ENCODE measurements at regions not wholly inside any gene's neighbourhood (a gene's known extent, or its start where the extent isn't known, plus 50 kb on each side); places are given as distances from the start of the nearest gene placed in this dataset.

DNA sequence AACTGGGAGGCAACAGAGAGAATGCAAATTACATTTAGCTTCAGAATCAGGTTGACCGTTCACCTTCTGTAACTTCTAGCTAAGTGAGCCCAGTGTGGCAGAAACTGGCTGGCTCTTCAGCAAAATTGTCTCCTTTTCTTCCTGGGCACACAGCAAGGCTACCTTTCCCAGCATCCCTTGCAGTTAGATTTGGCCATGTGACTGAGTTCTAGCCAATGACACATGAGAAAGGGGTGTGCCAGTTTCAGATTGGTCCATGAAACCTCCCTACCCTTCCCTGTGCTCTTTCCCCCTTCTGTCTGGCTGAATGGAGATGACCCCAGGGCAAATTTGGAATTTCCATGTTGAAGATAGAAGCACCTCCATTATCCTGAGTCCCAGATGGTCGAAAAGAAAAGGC lies 72.5 kb upstream of the SMIM23 start:
- no peak for DNase-seq
- no peak for ATAC-seq (ENCODE audit: low read depth)
- intact Hi-C loops (cut with micrococcal nuclease): no loop called here
- peaks cover 7% of the 10 kb centered on the region for H3K27me3 Mint-ChIP-seq
- ChIA-PET CTCF (no interaction called here), POLR2A (no interaction called here)
- H3K4me3 Mint-ChIP-seq: no peak overlapping the region
- H3K4me1 Mint-ChIP-seq: no peaks in the 10 kb centered on the region
- TF ChIP-seq, protein P1, sequence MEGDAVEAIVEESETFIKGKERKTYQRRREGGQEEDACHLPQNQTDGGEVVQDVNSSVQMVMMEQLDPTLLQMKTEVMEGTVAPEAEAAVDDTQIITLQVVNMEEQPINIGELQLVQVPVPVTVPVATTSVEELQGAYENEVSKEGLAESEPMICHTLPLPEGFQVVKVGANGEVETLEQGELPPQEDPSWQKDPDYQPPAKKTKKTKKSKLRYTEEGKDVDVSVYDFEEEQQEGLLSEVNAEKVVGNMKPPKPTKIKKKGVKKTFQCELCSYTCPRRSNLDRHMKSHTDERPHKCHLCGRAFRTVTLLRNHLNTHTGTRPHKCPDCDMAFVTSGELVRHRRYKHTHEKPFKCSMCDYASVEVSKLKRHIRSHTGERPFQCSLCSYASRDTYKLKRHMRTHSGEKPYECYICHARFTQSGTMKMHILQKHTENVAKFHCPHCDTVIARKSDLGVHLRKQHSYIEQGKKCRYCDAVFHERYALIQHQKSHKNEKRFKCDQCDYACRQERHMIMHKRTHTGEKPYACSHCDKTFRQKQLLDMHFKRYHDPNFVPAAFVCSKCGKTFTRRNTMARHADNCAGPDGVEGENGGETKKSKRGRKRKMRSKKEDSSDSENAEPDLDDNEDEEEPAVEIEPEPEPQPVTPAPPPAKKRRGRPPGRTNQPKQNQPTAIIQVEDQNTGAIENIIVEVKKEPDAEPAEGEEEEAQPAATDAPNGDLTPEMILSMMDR (IDR thresholded peaks at IDR 0.05): no peak
- H3K36me3 Mint-ChIP-seq (ENCODE audit: low read depth): no peaks in the 10 kb centered on the region
- no peaks in the 10 kb centered on the region for H3K9me3 Mint-ChIP-seq
- no peak overlapping the region for H3K27ac Mint-ChIP-seq

DNA sequence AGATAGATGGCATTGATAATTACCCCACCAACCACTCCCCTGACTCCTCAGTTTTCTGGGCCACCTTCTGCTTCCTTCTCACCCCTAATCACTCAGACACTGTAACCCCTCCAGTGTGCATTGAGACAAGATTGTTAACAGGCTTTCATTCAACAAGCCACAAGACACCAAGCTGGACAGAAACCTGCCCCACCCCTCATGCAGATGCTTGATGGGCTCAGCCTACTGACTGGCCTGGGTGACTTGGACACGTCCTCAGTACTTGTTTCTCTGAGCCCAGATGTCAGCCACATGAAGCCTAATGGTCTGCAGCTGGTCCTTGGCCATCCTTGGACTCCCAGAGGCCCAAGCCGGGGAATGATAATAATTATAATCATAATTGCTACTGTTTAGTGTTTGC lies 71.4 kb upstream of the SMIM23 start:
- no peak for ATAC-seq (ENCODE audit: low read depth)
- H3K27ac Mint-ChIP-seq: no peak overlapping the region
- peaks cover 7% of the 10 kb centered on the region for H3K27me3 Mint-ChIP-seq
- H3K36me3 Mint-ChIP-seq (ENCODE audit: low read depth): no peaks in the 10 kb centered on the region
- CTCF ChIA-PET: no interaction called here
- no peaks in the 10 kb centered on the region for H3K4me1 Mint-ChIP-seq
- no peak overlapping the region for H3K4me3 Mint-ChIP-seq
- TF ChIP-seq, protein P1 (IDR thresholded peaks at IDR 0.05): no peak
- POLR2A ChIA-PET: no interaction called here
- DNase-seq: no peak
- intact Hi-C loops (cut with micrococcal nuclease): no loop called here
- H3K9me3 Mint-ChIP-seq: no peaks in the 10 kb centered on the region

DNA sequence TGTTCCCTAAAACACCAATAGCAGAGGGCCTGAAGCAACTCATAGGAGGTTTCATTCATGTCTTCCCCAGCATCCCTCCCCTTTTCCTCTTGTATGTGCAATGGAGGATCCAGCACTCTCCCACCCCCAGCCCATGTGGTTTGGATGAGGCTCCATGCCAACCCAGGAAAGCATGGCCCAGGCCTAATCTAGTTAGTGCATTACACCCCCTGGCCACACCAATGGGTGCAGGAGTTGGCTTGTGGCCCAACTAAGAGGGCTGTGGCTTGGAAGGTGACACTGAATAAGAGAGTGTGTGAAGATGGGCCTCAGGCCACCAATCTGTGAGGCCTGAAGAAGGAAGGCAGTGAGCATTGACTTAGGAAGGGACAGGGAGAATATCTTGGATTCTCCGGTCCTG lies 70.8 kb upstream of the SMIM23 start:
- no peak for DNase-seq
- TF ChIP-seq, protein P1 (IDR thresholded peaks at IDR 0.05): no peak

DNA sequence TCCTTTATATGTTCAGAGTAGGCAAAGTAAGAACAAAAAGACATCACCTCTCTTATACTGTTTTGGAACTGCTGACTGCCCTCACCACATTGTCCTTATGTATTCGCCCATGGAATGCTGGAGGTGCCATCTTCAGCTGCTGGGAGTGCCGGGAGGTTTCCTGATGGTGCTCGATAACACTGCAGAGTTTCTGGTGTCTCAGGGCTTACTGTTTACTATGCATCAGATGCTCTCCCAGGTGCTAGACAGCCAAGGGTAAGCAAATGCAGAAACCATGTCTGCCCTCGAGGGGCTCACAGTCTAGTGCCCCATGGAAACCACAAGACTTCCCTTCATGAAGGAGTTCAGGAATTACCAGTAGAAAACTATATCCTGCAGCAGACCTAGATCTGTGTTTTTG lies 70.1 kb upstream of the SMIM23 start:
- no peaks in the 10 kb centered on the region for H3K4me1 Mint-ChIP-seq
- ChIA-PET CTCF (no interaction called here), POLR2A (no interaction called here)
- intact Hi-C loops (cut with micrococcal nuclease): no loop called here
- TF ChIP-seq, protein P1 (IDR thresholded peaks at IDR 0.05): no peak
- peaks cover 9% of the 10 kb centered on the region for H3K27me3 Mint-ChIP-seq
- H3K36me3 Mint-ChIP-seq (ENCODE audit: low read depth): no peaks in the 10 kb centered on the region
- no peaks in the 10 kb centered on the region for H3K9me3 Mint-ChIP-seq
- no peak overlapping the region for H3K4me3 Mint-ChIP-seq
- DNase-seq (no peak), ATAC-seq (ENCODE audit: low read depth) (no peak)
- H3K27ac Mint-ChIP-seq: no peak overlapping the region

More for the DNA sequence above, 70.8 kb upstream of the SMIM23 start:
- H3K4me3 Mint-ChIP-seq: no peak overlapping the region
- peaks cover 7% of the 10 kb centered on the region for H3K27me3 Mint-ChIP-seq
- POLR2A ChIA-PET: no interaction called here
- intact Hi-C loops (cut with micrococcal nuclease): no loop called here
- no peaks in the 10 kb centered on the region for H3K36me3 Mint-ChIP-seq (ENCODE audit: low read depth)
- no peaks in the 10 kb centered on the region for H3K4me1 Mint-ChIP-seq
- no peak overlapping the region for H3K27ac Mint-ChIP-seq
- H3K9me3 Mint-ChIP-seq: no peaks in the 10 kb centered on the region
- CTCF ChIA-PET: no interaction called here
- no peak for ATAC-seq (ENCODE audit: low read depth)

DNA sequence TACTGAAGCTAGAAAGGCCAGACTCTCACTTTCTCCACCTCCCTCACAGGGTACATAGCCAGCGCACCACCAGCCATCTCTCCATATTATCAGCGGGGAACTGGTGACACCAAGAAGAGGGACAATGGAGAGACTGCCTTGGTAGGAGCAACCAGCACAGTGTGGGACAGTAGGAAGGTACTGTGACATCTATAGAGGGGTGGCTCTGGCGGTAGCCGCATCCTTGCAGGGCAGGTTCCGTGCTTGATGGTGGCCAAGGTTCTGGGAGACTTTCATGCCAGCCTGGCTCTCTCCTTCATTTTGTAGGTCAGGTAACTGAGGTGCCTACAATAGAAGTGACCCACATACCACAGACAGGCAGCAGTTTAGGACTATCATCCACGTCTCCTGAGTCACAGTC lies 65.5 kb upstream of the SMIM23 start:
- Mint-ChIP-seq H3K9me3 (no peaks in the 10 kb centered on the region), H3K4me1 (peaks cover 4% of the 10 kb centered on the region), H3K4me3 (no peak overlapping the region), H3K27ac (no peak overlapping the region), H3K27me3 (peaks cover 9% of the 10 kb centered on the region), H3K36me3 (ENCODE audit: low read depth) (no peaks in the 10 kb centered on the region)
- ChIA-PET CTCF (no interaction called here), POLR2A (no interaction called here)
- DNase-seq: no peak
- no peak for ATAC-seq (ENCODE audit: low read depth)
- TF ChIP-seq, protein P1 (IDR thresholded peaks at IDR 0.05): no peak
- intact Hi-C loops (cut with micrococcal nuclease): no loop called here

Data from activated B cell treated with CpG ODN at 0.5 μM for 24 hours (primary cell).